Right renal cortex interstitium (tissue), 3 donors: ENCODE measurements at regions not wholly inside any gene's neighbourhood (a gene's known extent, or its start where the extent isn't known, plus 50 kb on each side); places are given as distances from the start of the nearest gene placed in this dataset.
"Not testable (repeated sequence)": the region's sequence is repeated elsewhere in the genome, so short reads cannot be mapped to it uniquely, and the experiment has no call there.

Experiments
- DNase-seq, 3 donors: peaks; one replicate each; pipeline ENCODE4 v3.0.0-alpha.2; 2013; ENCODE audit warnings: low read depth in 3 of 3, low spot score in 2 of 3

- no peak for DNase-seq
Measured at GRCh38 chr18:54662986-54663385, 71.9 kb downstream of the DYNAP start.

GRCh38 chr18:54669701-54670100 lies 78.7 kb downstream of the DYNAP start:
- not testable (repeated sequence) for DNase-seq

DNA sequence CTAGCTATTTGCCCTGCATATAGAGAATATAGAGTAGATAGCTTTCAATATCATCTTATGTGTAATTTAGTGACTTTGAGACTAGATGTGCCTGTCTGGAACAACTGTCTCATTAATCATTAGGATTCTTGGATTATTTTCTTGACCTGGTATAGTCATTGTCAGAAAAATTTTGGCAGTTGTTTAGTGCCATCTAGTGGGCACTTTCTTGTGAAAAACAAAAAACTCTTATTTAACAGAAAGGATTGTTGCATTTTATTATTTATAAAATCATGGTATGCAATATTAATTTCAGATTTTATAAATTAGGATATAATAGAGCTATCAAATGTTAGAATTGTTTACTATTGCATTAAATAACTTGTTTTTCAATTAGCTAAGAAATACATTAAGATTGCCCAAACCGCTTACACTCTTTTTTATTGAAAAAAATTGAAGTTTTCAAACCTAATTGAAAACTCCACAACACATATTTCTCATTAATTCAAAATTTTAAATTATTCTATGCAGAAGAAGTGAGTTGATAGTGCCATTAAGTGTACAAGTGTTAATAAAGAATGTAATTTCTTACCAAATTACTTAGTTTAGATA lies 80.3 kb downstream of the DYNAP start:
- peak in 1 of 3 donors; percentile 21 for DNase-seq

DNA sequence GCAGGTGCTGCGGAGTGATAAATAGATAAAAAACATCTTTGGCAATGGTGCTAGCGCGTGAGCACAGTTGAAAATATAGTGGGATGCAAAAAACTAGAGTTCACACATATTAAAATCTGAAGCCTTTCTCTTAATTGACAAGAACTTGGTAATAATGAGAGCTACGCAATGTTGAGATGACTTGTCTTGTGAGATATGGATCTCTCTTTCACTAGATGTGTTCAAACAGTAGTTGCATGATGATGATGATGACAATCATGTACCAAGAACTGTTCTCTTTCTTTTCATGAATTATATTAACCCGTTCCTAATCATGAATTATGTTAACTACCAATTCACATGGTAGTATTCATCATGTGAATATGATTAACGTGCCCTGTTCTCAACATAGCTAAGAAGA lies 81.1 kb downstream of the DYNAP start:
- DNase-seq = no peak

- DNase-seq = no peak
Measured at GRCh38 chr18:54672846-54673475, 81.9 kb downstream of the DYNAP start.

- no peak for DNase-seq
Measured at GRCh38 chr18:54673936-54674335, 82.9 kb downstream of the DYNAP start.

GRCh38 chr18:54675076-54675475 lies 84.0 kb downstream of the DYNAP start:
- no peak for DNase-seq

- DNase-seq = peak; percentile 15 to 50 (median 38)
Measured at GRCh38 chr18:54679318-54680149, 88.5 kb downstream of the DYNAP start.

DNA sequence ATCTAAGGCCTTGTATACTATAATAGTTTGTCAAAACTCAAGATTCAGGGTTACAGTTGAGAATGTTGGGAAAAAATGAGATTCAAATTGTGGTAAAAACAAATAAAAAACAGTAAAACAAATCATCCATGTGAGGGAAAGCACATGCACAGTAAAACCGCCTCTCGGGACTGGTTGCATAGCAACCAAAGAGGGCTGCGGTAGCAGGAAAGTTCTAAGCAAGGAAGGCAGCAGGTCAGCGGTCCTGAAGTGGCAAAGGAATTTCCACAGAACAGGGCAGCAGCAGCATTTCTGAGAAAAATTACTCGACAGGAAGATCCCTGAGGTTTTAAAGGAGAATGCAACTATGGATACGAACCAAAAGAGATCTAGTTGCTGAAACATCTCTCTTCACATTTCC lies 93.7 kb downstream of the DYNAP start:
- DNase-seq = peak in 1 of 3 donors; percentile 31

GRCh38 chr18:54689319-54689718 lies 98.3 kb downstream of the DYNAP start:
- DNase-seq = no peak

- no peak for DNase-seq
Measured at GRCh38 chr18:54690198-54690597, 99.2 kb downstream of the DYNAP start.

- DNase-seq = no peak
Measured at GRCh38 chr18:54692463-54692862, 101.4 kb downstream of the DYNAP start.

DNA sequence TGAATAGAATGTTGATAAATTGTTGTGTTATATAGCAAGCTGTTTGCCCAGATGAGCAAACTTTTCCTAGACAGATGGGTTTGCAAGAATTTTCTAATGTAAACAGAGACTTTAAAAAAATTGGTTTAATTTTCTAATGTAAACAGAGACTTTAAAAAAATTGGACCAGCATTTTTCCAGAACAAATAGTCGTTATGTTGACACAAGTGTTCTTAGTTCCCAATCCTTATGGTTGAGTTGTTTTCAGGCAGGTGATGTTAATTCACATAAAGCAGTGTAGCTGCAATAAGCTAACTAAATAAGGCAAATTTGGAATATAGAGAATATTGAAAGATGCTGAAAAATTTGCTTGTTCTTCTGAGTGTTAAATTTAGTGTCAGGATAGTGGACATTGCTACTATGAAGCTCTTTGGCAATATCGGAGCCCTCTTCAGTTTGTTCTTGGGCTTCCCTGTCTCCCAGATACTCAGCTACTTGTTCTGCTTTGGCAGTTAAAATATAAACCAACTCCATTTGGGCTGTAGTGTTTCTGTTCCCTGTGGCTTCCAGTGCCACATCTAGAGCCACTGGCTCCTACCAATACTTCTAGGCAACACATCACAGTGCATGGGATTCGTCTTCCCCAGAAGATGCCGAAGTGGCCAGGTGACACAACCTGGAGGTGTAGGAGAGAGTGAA lies 105.7 kb downstream of the DYNAP start:
- no peak for DNase-seq

- no peak for DNase-seq
Measured at GRCh38 chr18:54700580-54700979, 109.5 kb downstream of the DYNAP start.

DNA sequence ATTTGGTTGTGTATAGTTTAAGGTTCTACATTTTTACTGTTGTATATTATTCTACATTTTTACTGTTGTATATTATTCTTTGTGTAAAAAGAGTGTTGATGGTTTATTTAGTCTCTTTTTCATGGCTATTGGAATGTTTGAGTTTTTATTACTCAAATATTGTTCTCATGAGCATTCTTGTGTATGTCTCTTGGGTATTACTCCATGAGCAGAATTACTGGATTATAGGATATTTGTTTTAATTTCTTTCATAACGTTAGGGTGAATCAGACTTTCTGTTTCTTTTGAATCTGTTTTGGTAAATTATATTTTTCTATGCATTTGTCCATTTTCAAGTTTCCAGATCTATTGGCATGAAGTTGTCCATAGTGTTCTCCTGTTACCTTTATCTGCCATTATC lies 111.6 kb downstream of the DYNAP start:
- no peak for DNase-seq

- no peak for DNase-seq
Measured at GRCh38 chr18:54710074-54710899, 118.0 kb upstream of the RAB27B start.

- DNase-seq = no peak
Measured at GRCh38 chr18:54710900-54711281, 117.4 kb upstream of the RAB27B start.

- no peak for DNase-seq
Measured at GRCh38 chr18:54712306-54712705, 116.0 kb upstream of the RAB27B start.

DNA sequence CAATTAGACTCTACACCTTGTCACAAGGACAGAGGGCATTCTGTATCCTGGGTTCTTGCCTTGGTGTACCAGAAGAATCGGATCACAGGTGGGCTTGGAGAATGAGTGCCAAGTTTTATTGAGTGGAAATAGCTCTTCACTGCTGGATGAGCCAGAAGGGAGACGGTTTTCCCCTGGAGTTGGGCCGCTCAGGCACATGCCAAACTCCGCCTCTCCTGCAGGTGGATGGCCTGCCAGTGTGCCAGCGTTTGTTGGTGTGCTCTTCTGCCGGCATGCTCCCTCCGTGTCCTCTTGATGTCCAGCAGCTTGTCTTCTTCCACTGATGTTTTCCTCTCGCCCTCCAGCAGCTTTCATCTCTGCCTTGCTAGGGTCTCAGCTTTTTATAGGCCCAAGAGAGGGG lies 115.5 kb upstream of the RAB27B start:
- no peak for DNase-seq

GRCh38 chr18:54713386-54713785 lies 114.9 kb upstream of the RAB27B start:
- no peak for DNase-seq

DNA sequence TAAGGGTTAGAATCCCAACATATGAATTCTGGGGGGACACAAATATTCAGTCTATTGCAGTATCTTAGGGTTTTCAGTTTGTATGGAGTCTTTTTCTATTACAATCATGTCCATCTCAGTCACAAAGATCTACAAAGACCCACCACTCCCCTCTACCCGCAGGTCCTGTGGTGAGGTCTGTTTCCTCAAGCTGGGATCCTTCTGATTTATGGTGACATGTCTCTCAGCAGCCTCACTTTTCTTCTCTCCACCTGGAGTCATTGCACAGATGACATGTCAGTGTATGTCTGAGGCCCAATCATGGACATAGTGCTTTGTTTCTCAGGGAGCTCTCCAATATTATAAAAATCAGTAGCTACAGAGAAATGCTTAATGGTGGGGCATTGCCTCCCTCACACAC lies 113.4 kb upstream of the RAB27B start:
- no peak for DNase-seq
